A673 (cell line): ENCODE measurements at regions not wholly inside any gene's neighbourhood (a gene's known extent, or its start where the extent isn't known, plus 50 kb on each side); places are given as distances from the start of the nearest gene placed in this dataset.

Experiments
- BruUV-seq: library from RNA; stranded (reverse); fragments of 400-500 nt; replicated peaks from 2 replicates; lab custom pipeline; 2021; lab: Mats Ljungman, UMichigan
- CTCF ChIA-PET: fragments of 300-600 bp; sonication (Branson Sonifier 250); formaldehyde crosslinking; loops from one replicate; lab custom pipeline; 2022; ENCODE audit warnings: antibody characterized with exemption; lab: Charles Lee
- POLR2A ChIA-PET: fragments of 300-600 bp; sonication (Branson Sonifier 250); formaldehyde crosslinking; loops from one replicate; lab custom pipeline; 2022; ENCODE audit warnings: antibody characterized with exemption; ENCODE audit not compliant: low non-redundant PET; lab: Charles Lee
- DNase-seq: peaks from one replicate; pipeline ENCODE4 v3.0.0-alpha.2; 2015; ENCODE audit warnings: low spot score
- H3K27ac ChIP-seq: fragments of 200-600 bp; sonication (generic); 2 replicates; pipeline ENCODE4 v1.5.1; 2016; ENCODE audit warnings: mixed run types, low read depth, mild to moderate bottlenecking, mixed read lengths, antibody characterized with exemption, low read length; ENCODE audit not compliant: poor library complexity, severe bottlenecking
- H3K27me3 ChIP-seq: fragments of 200-600 bp; sonication (generic); replicated peaks from 2 replicates; pipeline ENCODE4 v1.6.1; 2017; ENCODE audit warnings: mixed run types, low read depth, mild to moderate bottlenecking, mixed read lengths, antibody characterized with exemption, low read length; ENCODE audit not compliant: insufficient read depth, poor library complexity
- H3K36me3 ChIP-seq: fragments of 200-600 bp; sonication (generic); 2 replicates; pipeline ENCODE4 v1.6.1; 2016; ENCODE audit warnings: mixed run types, mild to moderate bottlenecking, mixed read lengths, antibody characterized with exemption, low read length; ENCODE audit not compliant: insufficient read depth, poor library complexity, severe bottlenecking
- H3K4me1 ChIP-seq: fragments of 200-600 bp; sonication (generic); 2 replicates; pipeline ENCODE4 v1.6.1; 2017; ENCODE audit warnings: mixed run types, mild to moderate bottlenecking, mixed read lengths, antibody characterized with exemption, low read length; ENCODE audit not compliant: insufficient read depth, poor library complexity, severe bottlenecking
- H3K4me3 ChIP-seq: fragments of 200-600 bp; sonication (generic); 2 replicates; pipeline ENCODE4 v1.5.1; 2016; ENCODE audit warnings: low read depth, mixed run types, mild to moderate bottlenecking, mixed read lengths, low read length; ENCODE audit not compliant: poor library complexity, severe bottlenecking
- H3K9me3 ChIP-seq: fragments of 200-600 bp; sonication (generic); 2 replicates; pipeline ENCODE4 v1.6.1; 2016; ENCODE audit warnings: mixed run types, low read depth, mild to moderate bottlenecking, mixed read lengths, antibody characterized with exemption, low read length; ENCODE audit not compliant: poor library complexity, severe bottlenecking
- EZH2 ChIP-seq: fragments of 200-600 bp; sonication (generic); IDR thresholded peaks from 2 replicates; pipeline ENCODE4 v1.6.1; 2017; ENCODE audit warnings: borderline replicate concordance, low read depth, mild to moderate bottlenecking, mixed read lengths, antibody characterized with exemption, low read length; ENCODE audit not compliant: poor library complexity, severe bottlenecking
- intact Hi-C: fragments of 100-400 bp; cut with micrococcal nuclease; formaldehyde crosslinking; loops from one replicate; pipeline ENCODE4 v1.10.0; 2022; ENCODE audit not compliant: unreplicated experiment
- TF ChIP-seq, protein P1 (sequence below): fragments of 300-800, 200-600 bp; sonication (generic); conservative IDR thresholded peaks from 2 replicates; pipeline ENCODE4 v1.5.1; 2017; ENCODE audit warnings: low read depth, mild to moderate bottlenecking, antibody characterized with exemption, low read length, moderate library complexity, mixed read lengths

DNA sequence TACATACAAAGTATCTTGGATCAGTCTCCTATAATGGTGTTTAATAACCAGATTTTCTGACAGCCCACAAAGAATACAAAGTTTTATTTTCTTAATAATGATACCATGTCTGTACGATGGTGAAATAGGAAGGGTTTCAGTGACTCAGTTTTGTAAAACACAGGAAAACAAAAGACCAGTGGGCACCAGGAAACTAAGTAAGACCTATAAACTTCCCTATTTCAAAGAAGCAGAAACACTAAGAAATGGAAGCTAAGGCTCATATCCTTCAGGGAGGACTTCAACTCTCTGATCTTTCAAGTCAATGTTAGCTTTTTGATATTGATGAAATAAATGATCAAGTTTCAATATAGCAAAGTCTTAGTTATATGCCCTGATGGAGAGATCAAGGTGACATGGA lies 196.0 kb downstream of the DUSP6 start:
- Histone ChIP-seq H3K27ac (peak overlapping the region; percentile 76), H3K9me3 (no peaks in the 10 kb centered on the region), H3K4me3 (no peak overlapping the region), H3K4me1 (peaks cover 68% of the 10 kb centered on the region), H3K27me3 (no peaks in the 10 kb centered on the region), H3K36me3 (no peaks in the 10 kb centered on the region)
- TSS peak; percentile 71 for BruUV-seq
- no peak for TF ChIP-seq EZH2
- TF ChIP-seq, protein P1, sequence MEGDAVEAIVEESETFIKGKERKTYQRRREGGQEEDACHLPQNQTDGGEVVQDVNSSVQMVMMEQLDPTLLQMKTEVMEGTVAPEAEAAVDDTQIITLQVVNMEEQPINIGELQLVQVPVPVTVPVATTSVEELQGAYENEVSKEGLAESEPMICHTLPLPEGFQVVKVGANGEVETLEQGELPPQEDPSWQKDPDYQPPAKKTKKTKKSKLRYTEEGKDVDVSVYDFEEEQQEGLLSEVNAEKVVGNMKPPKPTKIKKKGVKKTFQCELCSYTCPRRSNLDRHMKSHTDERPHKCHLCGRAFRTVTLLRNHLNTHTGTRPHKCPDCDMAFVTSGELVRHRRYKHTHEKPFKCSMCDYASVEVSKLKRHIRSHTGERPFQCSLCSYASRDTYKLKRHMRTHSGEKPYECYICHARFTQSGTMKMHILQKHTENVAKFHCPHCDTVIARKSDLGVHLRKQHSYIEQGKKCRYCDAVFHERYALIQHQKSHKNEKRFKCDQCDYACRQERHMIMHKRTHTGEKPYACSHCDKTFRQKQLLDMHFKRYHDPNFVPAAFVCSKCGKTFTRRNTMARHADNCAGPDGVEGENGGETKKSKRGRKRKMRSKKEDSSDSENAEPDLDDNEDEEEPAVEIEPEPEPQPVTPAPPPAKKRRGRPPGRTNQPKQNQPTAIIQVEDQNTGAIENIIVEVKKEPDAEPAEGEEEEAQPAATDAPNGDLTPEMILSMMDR, result no peak
- peak; percentile 49 for DNase-seq
- ChIA-PET CTCF (interaction anchor here (0.7 to 1.6 kb wide), 4 partner anchors 58 to 763 kb away, joined by 3 to 4 read pairs (median 4); no protein-coding TSS in a partner anchor), POLR2A (no interaction called here)
- intact Hi-C loops, result loop anchor here (2.0 to 5.0 kb wide), 4 partner anchors 74 to 366 kb away; partner anchors contain the start of genes DUSP6 and GALNT4

DNA sequence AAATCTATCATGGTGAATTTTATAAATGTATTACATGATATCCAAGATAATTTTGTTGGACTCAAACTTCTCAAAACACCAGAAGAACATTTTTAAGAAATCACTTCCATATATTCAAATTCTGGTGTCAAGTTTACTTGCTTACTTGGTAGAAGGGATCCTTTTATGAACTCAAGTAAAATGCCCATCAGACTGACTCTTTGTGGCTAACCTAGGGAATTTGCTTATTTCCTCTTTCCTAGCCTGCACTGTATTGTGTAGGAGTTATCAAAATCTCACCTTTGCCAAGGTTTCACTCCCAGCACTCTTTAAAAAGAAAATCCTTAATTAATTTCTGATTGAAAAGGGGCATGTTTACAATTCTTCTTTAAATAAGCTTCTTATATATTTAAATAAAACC lies 196.5 kb downstream of the DUSP6 start:
- Histone ChIP-seq H3K9me3 (no peaks in the 10 kb centered on the region), H3K36me3 (no peaks in the 10 kb centered on the region), H3K27ac (peak overlapping the region; percentile 76), H3K4me1 (peaks cover 62% of the 10 kb centered on the region), H3K4me3 (no peak overlapping the region), H3K27me3 (no peaks in the 10 kb centered on the region)
- POLR2A ChIA-PET, result no interaction called here
- intact Hi-C loops, result loop anchor here (2.0 to 5.0 kb wide), 4 partner anchors 74 to 366 kb away; partner anchors contain the start of genes DUSP6 and GALNT4
- TF ChIP-seq EZH2, result no peak
- TF ChIP-seq, protein P1, result no peak
- no peak for DNase-seq
- no TSS peak for BruUV-seq
- CTCF ChIA-PET, result interaction anchor here (0.7 to 1.0 kb wide), 2 partner anchors 178 to 763 kb away, joined by 3 read pairs; no protein-coding TSS in a partner anchor

DNA sequence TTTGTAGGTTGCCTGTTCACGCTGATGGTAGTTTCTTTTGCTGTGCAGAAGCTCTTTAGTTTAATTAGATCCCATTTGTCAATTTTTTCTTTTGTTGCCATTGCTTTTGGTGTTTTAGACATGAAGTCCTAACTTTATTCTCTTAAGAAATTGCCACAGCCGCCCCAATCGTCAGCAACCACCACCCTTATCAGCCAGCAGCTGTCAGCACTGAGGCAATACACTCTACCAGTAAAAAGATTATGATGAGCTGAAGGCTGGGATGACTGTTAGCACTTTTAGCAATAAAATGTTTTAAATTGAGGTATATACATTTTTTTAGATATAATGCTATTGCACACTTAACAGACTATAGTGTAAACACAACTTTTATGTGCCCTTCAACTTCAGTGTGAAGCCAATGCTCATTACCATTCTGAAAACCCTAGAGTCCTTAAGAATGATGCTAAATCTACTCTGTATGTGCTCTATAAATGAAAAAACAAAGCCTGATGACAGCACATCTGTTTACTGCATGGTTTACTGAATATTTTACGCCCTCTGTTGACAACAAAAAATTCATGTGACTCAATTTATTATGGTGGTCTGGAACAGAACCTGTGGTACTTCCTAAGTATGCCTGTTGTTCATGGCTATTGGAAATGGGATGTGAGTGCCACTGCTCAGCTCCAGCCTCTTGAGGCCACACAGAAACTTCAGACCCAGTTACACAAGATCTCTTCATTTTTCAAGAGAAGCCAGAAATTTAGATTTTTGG lies 197.4 kb downstream of the DUSP6 start:
- no peak overlapping the region for H3K4me3 ChIP-seq
- no peak for DNase-seq
- no peaks in the 10 kb centered on the region for H3K36me3 ChIP-seq
- ChIA-PET POLR2A (no interaction called here), CTCF (interaction anchor here (0.5 to 0.6 kb wide), 2 partner anchors 154 to 191 kb away, joined by 3 to 12 read pairs; no protein-coding TSS in a partner anchor)
- peaks cover 5% of the 10 kb centered on the region for H3K9me3 ChIP-seq
- TF ChIP-seq EZH2, result no peak
- TF ChIP-seq, protein P1, result peak; percentile 29; the same call in 1 of the 2 replicates
- no peaks in the 10 kb centered on the region for H3K27me3 ChIP-seq
- no TSS peak for BruUV-seq
- peaks cover 53% of the 10 kb centered on the region for H3K4me1 ChIP-seq
- H3K27ac ChIP-seq, result peak overlapping the region; percentile 76
- intact Hi-C loops, result loop anchor here (5.0 kb wide), 2 partner anchors 73 to 367 kb away; partner anchors contain the start of gene GALNT4
